ENCODE measurements at regions not wholly inside any gene's neighbourhood (a gene's known extent, or its start where the extent isn't known, plus 50 kb on each side); places are given as distances from the start of the nearest gene placed in this dataset.

- Histone ChIP-seq H4K20me1 (ENCODE audit: insufficient read depth, low read length) (no peaks in the 10 kb centered on the region), H3K4me2 (ENCODE audit: low read length) (peak overlapping the region; percentile 94), H3K4me1 (ENCODE audit: insufficient read depth, low read length, poor library complexity, severe bottlenecking) (peaks cover 98% of the 10 kb centered on the region), H3K9me2 (ENCODE audit: insufficient read depth, low read length) (no peaks in the 10 kb centered on the region), H3K9me3 (ENCODE audit: low read length) (peaks cover 10% of the 10 kb centered on the region; the same call in 1 of the 2 replicates), H3K36me3 (ENCODE audit: insufficient read depth, low read length) (peaks cover 23% of the 10 kb centered on the region; the same call in 1 of the 2 replicates), H2AFZ (ENCODE audit: low read length) (peak overlapping the region; percentile 33; the same call in 1 of the 2 replicates), H3K4me3 (ENCODE audit: low read depth, low read length, poor library complexity, severe bottlenecking) (peak overlapping the region; percentile 56), H3K27ac (ENCODE audit: low read depth, low read length, poor library complexity, severe bottlenecking) (peak overlapping the region; percentile 99), H3K79me2 (ENCODE audit: insufficient read depth, low read depth, low read length) (peaks cover 62% of the 10 kb centered on the region)
- peak; percentile 84 for DNase-seq (ENCODE audit: low spot score)
- intact Hi-C loops (cut with micrococcal nuclease; ENCODE audit: unreplicated experiment), result loop anchor here (1.0 to 10.0 kb wide), 6 partner anchors 19 to 293 kb away; partner anchors contain the start of gene KLF12
- POLR2A ChIA-PET, result interaction anchor here (0.5 to 12.5 kb wide), 26 partner anchors 8 to 300 kb away, joined by 3 to 306 read pairs (median 4); partner anchors contain the start of gene KLF12
- TF ChIP-seq CTCF (conservative IDR thresholded peaks at IDR 0.05; ENCODE audit: low read length) (no peak), EZH2phosphoT487 (IDR thresholded peaks at IDR 0.05; ENCODE audit: borderline replicate concordance, low read depth, low read length) (no peak)
- no TSS peak for BruUV-seq (replicated peaks)
- CTCF ChIA-PET (ENCODE audit: unreplicated experiment), result interaction anchor here (1.0 to 1.3 kb wide), 4 partner anchors 19 to 103 kb away, joined by 3 to 7 read pairs (median 3); no protein-coding TSS in a partner anchor
These were observed 142.3 kb downstream of the KLF12 start for GRCh38 chr13:73991884-73992283.

- peaks cover 61% of the 10 kb centered on the region for H3K79me2 ChIP-seq (ENCODE audit: insufficient read depth, low read depth, low read length)
- H2AFZ ChIP-seq (ENCODE audit: low read length), result peak overlapping the region; percentile 55; the same call in 1 of the 2 replicates
- H3K9me3 ChIP-seq (ENCODE audit: low read length), result peaks cover 10% of the 10 kb centered on the region; the same call in 1 of the 2 replicates
- H4K20me1 ChIP-seq (ENCODE audit: insufficient read depth, low read length), result no peaks in the 10 kb centered on the region
- H3K4me3 ChIP-seq (ENCODE audit: low read depth, low read length, poor library complexity, severe bottlenecking), result peak overlapping the region; percentile 56
- ChIA-PET CTCF (ENCODE audit: unreplicated experiment) (interaction anchor here (1.0 to 1.3 kb wide), 4 partner anchors 18 to 104 kb away, joined by 3 to 7 read pairs (median 3); no protein-coding TSS in a partner anchor), POLR2A (interaction anchor here (0.6 to 12.5 kb wide), 26 partner anchors 9 to 1325 kb away, joined by 3 to 306 read pairs (median 4); partner anchors contain the start of gene KLF12)
- BruUV-seq (replicated peaks), result TSS peak; percentile 46
- H3K27ac ChIP-seq (ENCODE audit: low read depth, low read length, poor library complexity, severe bottlenecking), result peak overlapping the region; percentile 99
- H3K4me2 ChIP-seq (ENCODE audit: low read length), result peak overlapping the region; percentile 94
- no peaks in the 10 kb centered on the region for H3K9me2 ChIP-seq (ENCODE audit: insufficient read depth, low read length)
- H3K36me3 ChIP-seq (ENCODE audit: insufficient read depth, low read length), result peaks cover 23% of the 10 kb centered on the region; the same call in 1 of the 2 replicates
- peak; percentile 80 for DNase-seq (ENCODE audit: low spot score)
- peaks cover 100% of the 10 kb centered on the region for H3K4me1 ChIP-seq (ENCODE audit: insufficient read depth, low read length, poor library complexity, severe bottlenecking)
- TF ChIP-seq CTCF (conservative IDR thresholded peaks at IDR 0.05; ENCODE audit: low read length), result no peak
- intact Hi-C loops (cut with micrococcal nuclease; ENCODE audit: unreplicated experiment), result loop anchor here (1.0 to 10.0 kb wide), 6 partner anchors 18 to 293 kb away; partner anchors contain the start of gene KLF12
These were observed 142.8 kb downstream of the KLF12 start for GRCh38 chr13:73991384-73991783.
